ENCODE measurements at regions not wholly inside any gene's neighbourhood (a gene's known extent, or its start where the extent isn't known, plus 50 kb on each side); places are given as distances from the start of the nearest gene placed in this dataset.
"Not testable (repeated sequence)": the region's sequence is repeated elsewhere in the genome, so short reads cannot be mapped to it uniquely, and the experiment has no call there.

DNA sequence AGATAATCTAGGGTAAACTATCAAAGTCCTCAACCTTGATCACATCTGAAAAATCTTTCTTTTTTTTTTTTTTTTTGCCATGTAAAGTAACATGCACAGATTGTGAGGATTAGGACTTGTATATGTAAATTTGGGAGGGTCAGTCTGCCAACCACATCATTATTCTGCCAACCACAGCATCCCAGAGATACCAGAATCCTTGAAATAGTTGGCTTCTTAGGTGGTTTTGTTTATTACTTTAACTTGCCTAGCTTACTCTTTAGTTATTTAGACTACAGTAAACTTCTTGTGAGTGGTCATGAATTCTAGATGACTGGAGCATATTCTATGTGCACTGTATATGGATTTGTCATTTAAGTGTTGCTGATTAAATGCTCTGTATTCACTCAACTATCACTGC is 242.1 kb upstream of the RBMS1 start:
- no peak for DNase-seq

DNA sequence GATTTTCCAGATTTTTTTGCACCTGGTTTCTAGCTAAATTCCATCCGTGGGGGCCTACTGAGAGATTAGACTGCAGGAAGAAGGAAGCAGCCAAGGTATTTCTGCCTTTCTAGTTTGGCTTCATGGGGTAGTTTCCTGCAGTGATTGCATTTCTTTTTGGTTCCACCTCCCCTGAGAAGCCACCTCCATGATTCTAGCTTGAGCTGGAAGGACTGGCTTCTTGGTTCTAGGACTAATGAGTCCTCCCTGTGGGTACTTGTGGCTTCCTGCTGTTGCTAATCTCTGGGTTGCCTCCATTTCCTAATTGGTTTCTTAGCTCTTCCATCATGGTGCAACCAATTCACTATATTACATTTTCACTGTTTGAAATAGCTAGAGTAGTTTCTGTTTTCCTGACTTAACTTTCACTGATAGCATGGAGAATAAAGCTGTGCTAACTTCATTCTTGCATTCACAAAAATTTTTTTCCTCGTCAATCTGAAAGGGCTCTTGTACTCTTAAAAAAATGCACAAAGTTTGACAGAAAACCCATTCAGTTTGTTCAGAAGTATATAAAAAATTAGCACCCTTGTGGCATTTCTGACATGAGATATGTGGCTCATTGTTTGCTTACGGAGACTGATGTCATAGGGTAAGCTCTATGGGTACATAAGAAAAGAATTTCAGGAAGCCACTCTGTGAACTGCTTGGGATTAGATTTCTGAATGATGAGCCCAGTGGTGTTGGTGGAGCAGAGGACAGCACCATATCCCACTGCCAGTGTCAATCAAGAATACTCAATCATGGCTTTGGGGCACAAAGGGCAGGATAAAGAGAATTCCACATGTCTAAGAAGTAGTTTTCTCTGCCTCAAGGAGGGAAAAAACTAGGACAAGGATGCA is 242.8 kb upstream of the RBMS1 start:
- no peak for DNase-seq

DNA sequence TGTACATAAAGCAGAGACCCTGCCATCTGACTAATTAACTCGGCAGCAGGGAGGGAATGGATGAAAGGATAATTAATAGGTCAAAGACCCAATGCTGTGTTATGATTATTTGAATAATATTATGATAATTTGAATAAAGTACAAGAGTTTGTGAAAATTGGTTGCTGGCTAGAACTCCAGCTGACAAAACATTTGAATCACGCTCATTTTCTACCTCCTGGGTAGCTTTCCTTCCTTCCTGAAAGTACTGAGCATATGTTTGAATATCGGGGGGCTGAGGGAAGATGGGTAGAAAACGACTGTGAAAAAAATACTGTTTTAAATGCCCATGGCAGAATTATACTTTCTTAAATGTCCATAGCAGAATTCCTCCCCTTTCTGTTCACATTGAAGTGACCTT is 243.6 kb upstream of the RBMS1 start:
- DNase-seq: no peak

DNA sequence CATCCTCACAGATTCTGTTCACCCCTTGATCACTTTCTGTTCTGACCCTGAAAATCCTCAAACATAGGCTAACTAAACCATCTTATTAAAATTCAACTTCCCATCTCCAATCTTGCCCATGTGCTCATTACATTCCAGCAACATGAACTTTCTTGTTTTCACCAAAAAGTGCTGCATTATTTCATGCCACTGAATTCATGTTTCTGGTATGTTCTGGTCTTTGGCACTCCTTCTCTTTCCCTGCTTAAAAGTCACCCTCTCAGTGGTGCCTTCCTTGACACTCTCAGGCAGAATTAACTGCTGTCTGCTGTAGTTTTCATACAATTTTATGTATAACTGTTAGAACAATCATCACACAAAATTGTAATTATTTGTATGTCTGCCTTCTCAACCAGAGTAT is 247.7 kb upstream of the RBMS1 start:
- DNase-seq: no peak

DNA sequence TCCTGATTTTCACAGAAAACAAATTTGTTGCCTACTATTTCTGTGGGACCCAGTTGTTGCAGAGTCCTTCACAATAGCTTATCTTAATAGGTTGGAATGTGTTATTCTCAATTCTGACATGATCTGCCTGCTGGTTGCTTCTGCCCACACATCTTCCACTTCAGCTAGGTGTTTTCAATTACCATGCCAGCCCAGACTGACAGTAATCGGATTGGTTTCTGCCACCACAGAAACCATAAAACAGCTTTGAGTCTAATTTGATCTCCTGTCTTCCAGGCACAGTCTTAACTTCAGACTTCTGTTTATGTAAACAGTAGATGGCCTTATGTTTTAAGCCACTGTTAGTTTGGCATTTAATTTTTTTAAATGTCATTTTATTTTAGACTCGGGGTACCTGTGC is 248.2 kb upstream of the RBMS1 start:
- DNase-seq: no peak

DNA sequence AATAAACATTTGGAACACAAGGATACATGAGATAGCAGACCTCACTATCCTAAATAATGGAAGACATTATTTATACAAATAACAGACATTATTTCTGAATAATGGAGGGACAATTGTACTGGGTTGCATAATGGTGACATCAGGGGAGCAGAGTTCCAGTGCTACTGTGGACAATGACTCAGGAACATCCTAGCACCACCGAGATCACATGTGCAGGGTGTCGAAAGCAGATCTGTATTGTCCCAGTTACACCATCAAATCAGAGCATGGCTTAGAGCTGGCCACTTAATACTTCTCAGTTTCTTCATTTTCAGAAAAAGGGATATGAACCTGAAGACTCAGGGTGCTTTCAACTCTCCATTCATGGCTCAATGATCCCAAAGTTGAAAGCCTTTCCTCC is 249.1 kb upstream of the RBMS1 start:
- DNase-seq: no peak

DNA sequence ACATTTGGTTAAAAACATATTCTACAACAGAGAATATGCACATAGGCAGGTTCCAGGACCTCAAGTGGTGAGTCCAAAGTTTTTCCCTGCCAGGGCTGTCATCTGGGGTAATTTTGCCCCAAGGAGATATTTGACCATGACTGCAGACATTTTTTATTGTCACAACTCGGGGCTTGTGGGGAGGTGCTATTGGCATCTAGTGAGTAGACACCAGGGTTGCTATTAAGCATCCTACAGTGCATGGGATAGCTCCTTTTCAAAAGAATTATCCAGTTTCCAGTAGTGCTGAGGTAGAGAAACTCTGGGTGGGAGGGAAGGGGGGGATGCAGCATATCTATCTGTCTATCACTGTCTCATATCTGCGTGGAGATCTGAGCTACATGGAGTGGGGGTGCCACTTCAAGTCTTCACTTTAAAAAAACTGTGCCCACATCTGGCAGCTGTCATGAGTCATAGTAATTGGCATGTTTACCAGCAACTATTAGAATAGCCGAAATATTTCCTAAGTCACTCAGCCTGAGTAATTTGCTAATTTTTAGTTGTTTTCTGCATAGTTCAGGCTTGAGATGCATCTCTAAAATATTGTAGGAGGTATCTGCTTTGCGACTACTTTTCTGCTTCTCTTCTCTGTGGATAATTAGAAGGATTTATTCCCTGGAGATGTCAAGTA is 254.0 kb upstream of the RBMS1 start:
- DNase-seq: no peak

DNA sequence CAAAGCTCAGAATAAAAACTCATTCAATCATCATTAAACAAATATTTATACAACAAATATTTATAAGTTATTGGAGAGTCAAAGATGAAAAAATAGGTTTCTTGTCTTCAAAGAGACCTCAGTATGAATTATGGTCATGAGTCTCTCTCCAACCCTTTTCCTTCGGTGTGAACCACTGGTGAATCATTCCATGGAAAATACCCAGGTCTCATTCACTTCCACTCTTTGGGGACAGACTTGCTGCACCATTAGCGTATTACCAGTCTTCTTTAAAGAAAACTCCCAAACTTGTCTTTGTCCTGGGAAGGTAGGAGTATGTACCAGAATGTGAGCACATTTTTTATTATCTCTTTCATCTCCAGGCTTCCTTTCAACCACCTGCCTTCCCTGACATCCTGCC is 257.4 kb upstream of the RBMS1 start:
- no peak for DNase-seq

DNA sequence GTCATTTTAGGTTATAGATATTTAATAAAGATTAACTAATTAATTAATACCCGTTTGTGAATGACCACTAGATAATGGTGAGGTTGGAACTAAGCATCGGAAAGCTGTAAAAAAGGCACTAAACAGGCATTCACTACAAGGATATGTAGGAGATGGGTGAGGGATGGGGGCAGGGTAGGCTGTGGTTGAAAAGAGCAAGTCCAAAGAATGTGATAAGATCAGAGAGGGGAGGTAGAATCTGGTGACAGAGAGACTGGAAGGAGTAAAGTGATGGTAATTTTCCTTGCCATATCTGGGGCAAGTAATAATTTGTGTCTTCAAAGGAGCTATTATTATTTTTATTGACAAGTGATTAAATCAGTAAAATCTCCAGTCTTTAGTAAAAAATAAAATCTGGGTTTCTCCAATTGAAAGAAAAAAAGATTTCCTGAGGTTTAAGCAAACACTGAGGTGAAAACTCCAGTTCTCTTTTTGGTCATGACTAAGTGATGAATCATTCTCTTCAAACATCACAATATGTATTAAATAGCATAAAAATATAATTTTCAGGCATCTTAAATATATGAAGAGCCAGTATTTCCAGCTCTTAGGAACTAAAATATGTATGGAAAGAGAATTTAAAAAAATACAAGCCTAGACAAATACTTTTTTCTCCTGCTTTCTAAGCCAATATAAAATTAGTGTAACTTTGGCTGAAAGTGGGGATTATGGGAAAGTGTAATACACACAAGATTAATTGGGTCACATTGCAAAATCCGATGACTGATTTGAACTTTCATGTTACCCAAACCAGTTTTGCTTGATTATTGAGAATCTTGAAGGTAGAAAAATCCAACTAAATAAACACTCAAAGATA is 259.1 kb upstream of the RBMS1 start:
- DNase-seq: no peak

DNA sequence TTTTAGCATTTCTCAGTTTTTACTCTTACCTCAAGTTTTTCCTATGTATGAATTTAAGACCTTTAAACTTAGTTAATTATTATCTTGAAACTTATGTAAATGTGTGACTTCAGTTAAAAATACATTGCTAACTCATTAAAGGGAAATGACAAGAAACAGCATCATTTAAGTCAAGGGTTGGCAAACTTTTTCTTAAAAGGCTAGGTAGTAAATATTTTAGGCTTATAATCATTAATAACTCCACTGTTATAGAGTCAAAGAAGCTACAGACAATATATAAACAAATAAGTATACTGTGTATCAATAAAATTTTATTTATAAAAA is 259.7 kb upstream of the RBMS1 start:
- no peak for DNase-seq

DNA sequence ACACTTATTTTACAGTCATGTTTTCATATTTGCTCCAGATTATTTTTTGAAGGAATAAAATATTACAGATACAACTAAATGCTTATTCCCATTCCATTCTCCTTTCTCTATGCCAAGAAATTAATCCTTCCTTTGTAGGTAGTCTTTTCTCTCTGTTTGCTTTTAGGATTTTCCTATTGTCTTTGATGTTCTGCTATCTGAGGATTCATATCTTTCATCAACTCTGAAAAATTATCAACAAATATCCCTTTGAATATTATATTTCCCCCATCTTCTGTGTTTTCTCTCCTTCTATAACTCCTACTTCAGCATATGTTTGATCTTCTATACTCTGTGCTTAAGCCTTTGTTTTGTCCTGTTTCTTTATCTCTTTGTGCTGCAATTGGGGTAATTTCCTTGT is 260.4 kb upstream of the RBMS1 start:
- no peak for DNase-seq

DNA sequence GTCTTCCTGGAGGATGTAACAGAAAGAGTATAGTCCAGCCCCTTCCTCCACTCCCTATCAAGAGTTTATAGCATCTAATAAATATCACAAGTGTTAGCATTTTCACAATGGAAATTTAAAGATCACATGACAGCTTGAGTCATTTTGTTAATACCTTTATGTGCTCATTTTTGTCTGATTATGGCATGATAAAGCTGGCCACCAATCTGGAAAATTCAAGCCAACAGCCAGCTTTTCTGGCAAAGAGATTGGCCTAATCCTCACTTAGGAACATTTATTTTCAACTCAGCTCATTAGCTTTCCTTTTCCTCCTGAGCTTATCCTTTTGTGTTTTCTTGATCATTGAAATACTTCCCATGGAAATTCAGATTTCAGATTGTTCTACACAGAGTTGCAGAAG is 262.9 kb upstream of the RBMS1 start:
- no peak for DNase-seq

DNA sequence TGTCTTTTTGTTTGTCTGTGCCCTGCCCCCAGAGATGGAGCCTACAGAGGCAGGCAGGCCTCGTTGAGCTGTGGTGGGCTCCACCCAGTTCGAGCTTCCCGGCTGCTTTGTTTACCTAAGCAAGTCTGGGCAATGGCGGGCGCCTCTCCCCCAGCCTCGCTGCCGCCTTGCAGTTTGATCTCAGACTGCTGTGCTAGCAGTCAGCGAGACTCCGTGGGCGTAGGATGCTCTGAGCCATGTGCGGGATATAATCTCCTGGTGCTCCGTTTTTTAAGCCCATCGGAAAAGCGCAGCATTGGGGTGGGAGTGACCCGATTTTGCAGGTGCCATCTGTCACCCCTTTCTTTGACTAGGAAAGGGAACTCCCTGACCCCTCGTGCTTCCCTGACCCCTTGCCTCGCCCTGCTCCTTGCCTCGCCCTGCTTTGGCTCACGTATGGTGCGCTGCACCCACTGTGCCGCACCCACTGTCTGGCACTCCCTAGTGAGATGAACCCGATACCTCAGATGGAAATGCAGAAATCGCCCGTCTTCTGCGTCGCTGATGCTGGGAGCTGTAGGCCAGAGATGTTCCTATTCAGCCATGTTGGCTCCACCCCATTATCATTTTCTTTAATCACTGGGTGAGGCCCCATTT is 269.0 kb upstream of the RBMS1 start:
- DNase-seq: not testable (repeated sequence)

DNA sequence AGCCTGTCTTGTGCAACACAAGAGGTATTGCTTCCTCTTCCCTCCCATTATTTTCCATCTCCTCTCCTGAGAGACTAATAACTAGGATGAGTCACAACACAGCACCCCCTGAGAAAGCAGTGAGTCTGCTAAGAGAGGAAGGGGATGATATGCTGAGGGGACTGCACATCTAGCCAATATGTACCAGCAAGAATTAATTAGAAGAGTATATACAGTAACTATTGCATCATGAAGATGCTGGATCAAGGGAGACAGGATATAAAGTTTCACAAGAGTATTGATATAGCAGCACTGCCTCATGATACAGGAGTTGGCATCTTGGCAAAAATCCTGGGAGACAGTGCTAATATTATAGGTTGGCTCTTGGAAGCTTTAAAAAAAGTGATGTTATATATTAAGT is 289.9 kb upstream of the RBMS1 start:
- no peak for DNase-seq

DNA sequence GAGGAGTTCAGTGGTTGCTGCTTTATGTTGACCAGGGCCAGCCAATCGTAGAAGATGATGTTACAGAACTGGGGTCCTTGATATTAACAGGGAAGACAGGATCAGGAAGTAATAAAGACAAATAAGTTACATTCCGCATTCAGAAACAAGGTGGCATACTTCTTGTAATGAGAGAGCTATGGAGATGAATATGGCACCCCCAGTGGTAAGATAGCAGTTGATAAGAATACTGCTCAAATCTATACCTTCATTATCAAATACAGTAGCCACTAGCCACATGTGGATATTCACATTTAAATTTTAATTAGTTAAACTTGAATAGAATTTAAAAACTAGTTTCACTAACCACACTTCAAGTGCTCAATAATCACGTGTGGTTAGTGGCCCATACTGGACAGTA is 290.4 kb upstream of the RBMS1 start:
- no peak for DNase-seq

DNA sequence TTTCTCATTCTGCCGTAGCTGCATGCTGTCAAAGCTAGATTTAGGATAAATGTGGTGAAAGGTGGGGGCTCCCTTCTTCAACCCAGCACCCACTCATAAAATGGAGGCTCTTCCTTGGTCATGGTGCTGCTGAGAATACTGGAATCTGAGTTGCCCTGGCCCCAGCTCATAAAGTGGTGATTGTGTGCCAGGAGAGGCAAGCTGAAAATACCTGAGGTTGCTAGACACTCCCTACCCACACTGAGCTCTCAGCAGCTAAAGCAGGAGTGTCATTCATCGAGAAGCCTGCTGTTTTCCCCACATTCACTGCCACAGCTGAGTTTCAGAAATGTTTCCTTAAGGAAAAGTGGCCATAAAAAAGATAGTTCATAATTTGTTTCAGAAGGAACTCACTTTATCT is 297.1 kb upstream of the RBMS1 start:
- no peak for DNase-seq

DNA sequence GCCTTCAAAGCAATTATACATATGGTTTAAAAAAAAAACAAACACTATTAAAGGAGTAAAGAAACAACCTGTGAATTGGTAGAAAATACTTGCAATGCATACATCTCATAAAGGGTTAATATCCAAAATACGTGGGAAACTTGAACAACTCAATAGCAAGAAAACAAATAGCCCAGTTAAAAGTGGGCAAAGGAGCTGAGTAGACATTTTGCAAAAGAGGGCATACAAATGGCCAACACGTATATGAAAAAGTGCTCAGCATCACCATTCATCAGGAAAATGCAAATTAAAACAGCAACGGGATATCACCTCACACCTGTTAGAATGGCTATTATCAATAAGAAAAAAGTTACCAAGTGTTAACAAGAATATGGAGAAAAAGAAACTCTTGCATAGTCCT is 298.3 kb upstream of the RBMS1 start:
- DNase-seq: no peak

DNA sequence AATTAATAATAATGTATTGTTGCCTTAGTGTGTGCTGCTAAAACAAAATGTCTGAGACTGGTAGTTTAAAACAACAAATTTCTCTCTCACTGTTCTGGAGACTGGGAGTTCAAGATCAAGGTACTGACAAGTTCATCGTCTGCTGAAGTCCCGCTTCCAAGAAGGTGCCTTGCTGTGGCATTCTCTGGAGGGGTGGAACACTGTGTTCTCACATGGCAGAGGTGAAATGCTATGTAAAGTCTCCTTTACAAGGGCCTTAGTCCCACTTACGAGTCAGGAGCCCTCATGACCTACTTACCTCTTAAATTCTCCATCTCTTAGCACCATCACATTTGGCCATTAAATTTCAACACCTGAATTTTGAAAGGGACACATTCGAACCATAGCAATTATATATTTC is 299.2 kb upstream of the RBMS1 start:
- no peak for DNase-seq

DNA sequence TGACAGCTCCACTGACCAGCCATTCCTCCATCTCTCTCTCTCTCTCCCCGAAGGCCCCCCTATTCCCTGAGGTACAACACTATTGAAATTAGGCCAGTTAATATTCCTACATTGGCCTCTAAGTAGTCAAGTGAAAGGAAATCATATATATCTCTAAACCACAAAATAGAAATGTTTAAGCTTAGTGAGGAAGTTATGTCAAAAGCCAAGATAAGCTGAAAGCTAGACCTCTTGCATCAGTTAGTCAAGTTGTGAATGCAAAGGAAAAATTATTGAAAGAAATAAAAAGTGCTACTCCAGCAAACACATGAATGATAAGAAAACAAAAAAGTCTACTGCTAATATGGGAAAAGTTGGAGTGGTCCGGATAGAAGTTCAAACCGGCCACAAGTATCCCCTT is 301.3 kb upstream of the RBMS1 start:
- DNase-seq: no peak

DNA sequence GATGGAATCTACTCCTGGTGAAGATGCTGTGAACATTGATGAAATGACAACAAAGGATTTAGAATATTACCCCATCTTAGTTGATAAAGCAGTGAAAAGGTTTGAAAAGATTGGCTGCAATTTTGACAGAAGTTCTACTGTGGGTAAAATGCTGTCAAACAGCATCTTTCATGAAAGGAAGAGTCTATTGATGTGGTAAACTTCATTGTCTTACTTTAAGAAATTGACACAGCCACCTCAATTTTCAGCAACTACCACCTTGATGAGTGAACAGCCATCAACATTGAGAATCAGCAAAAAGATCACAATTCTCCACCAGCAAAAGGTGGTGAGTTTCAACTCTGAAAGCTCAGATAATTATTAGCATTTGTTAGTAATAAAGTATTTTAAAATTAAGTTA is 310.3 kb upstream of the RBMS1 start:
- no peak for DNase-seq

DNA sequence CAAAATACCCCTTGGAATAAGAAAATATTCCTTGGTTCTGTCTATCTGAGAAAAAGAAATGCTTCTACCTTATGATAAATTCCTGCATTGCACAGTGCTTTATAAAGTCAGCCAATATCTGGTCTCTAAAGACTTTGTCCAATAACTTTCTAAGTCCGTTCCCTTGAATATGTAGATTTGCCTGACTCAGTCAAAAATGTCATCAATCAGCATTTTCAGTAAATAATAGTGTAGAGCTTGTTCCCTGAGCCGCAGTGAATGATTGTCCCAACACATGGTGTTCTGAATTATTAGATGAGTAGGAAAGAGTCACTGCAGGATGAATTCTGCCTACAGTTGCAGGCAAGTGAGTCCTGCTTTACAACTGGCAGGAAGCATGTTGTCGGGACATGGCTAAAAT is 316.8 kb upstream of the RBMS1 start:
- no peak for DNase-seq

DNA sequence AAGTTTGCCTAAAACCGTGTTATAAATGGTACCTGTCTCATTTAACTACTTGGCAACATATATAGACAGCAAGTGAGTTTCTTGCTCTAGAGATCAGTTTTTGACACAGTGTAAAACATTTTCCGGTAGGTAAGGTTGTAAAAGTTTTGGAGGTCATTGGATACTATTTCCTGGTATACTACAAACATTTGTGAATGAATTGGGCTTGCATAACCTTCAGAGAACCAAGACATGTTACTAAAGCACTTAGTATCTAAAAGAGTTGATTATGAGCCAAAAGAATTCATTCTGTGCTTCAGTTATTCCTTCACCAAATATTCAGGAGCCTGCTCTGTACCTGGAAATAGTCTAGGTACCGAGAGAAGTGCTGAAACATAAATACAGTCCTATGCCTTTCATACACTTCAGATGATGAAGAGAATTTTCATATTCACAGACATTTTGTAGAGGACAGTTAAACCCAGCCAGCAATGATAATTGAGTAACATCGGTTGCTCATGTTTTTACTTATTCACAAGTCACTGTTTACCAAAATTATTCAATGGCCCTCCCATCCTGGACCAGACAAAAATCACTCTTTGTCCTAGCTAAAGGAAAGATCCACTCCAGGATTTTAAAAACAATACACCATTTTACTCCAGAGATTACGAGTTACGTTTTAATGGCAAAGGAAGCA is 319.4 kb upstream of the RBMS1 start:
- DNase-seq: no peak

DNA sequence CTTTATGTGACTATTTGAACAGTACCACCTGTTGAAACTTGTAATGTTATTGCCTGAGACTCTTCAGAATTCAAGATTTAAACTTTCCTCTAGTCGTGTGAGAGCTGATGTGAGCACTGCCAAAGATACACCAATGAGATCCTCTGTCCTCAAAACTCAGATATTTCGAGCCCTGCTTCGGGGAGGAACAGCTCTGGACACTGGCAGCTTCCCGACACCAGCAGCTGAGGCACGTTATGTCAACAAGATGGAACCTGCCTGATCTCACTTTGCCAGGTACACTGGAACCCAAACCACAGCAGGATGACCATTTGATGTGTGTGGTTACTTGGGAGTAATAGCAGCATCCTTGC is 319.9 kb upstream of the RBMS1 start:
- no peak for DNase-seq

Measured in activated naive CD4-positive, alpha-beta T cell treated with Interleukin-2 at 50 U/mL for 16 hours (primary cell).